ENCODE measurements at regions not wholly inside any gene's neighbourhood (a gene's known extent, or its start where the extent isn't known, plus 50 kb on each side); places are given as distances from the start of the nearest gene placed in this dataset.

DNA sequence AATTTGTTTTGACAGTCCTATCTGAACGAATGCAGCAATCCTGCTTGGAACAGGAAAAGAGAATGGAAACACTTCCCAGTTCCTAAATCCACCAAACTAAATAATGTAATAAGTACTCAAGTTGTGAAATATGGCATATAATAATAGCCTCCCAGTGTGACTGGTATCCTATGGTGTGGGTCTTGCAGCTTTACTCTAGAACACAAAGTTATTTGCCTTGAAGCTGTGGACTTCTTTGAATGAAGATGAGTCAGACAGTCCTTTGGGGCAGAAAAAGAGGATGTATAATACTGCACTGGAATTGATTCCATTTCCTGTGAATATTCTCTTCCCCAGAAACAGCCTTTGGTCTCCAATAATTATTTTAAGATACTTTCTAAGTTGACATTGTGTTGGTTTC, 887.0 kb downstream of the KCNA4 start:
- TF ChIP-seq GABPA (IDR thresholded peaks at IDR 0.05; ENCODE audit: low read depth) (no peak), REST (IDR thresholded peaks at IDR 0.05; ENCODE audit: insufficient replicate concordance, low read depth) (no peak), SPI1 (IDR thresholded peaks at IDR 0.05; ENCODE audit: borderline replicate concordance, low read depth) (no peak), POLR2AphosphoS5 (IDR thresholded peaks at IDR 0.05; ENCODE audit: low read depth) (no peak), CTCF (IDR thresholded peaks at IDR 0.05; ENCODE audit: insufficient read depth, low read length) (no peak)

DNA sequence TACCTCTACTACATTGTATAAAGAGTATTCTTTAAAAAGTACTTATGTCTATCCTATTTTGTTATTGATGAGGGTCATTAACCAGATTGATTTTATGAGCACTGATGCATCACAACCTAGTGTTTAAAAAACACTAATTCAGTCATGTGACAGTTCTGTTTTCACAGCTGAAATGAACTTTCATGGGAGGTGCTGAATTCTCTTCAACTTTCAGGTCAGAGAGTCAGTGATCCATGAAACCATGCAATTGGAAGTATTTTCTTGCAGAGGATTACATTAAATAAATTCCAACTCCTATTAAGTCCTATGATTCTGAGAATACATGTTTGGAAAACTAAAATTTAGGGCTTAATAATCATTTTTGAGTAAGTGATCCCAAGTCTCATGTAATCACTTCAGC, 889.4 kb downstream of the KCNA4 start:
- Histone ChIP-seq H3K4me3 (replicated peaks; ENCODE audit: insufficient read depth, low read length) (no peak overlapping the region), H3K27me3 (ENCODE audit: insufficient read depth, poor library complexity, severe bottlenecking) (no peaks in the 10 kb centered on the region), H3K27ac (replicated peaks) (no peak overlapping the region)
- TF ChIP-seq SPI1 (IDR thresholded peaks at IDR 0.05; ENCODE audit: borderline replicate concordance, low read depth) (no peak), GABPA (IDR thresholded peaks at IDR 0.05; ENCODE audit: low read depth) (no peak), POLR2AphosphoS5 (IDR thresholded peaks at IDR 0.05; ENCODE audit: low read depth) (no peak), CTCF (IDR thresholded peaks at IDR 0.05; ENCODE audit: insufficient read depth, low read length) (no peak), REST (IDR thresholded peaks at IDR 0.05; ENCODE audit: insufficient replicate concordance, low read depth) (no peak)
- DNase-seq (ENCODE audit: low read depth in 1 of 2, low spot score in 1 of 2) = no peak

More for the DNA sequence above, 887.0 kb downstream of the KCNA4 start:
- Histone ChIP-seq H3K27me3 (ENCODE audit: insufficient read depth, poor library complexity, severe bottlenecking) (no peaks in the 10 kb centered on the region), H3K4me3 (replicated peaks; ENCODE audit: insufficient read depth, low read length) (no peak overlapping the region), H3K27ac (replicated peaks) (no peak overlapping the region)
- DNase-seq (ENCODE audit: low read depth in 1 of 2, low spot score in 1 of 2) = no peak

DNA sequence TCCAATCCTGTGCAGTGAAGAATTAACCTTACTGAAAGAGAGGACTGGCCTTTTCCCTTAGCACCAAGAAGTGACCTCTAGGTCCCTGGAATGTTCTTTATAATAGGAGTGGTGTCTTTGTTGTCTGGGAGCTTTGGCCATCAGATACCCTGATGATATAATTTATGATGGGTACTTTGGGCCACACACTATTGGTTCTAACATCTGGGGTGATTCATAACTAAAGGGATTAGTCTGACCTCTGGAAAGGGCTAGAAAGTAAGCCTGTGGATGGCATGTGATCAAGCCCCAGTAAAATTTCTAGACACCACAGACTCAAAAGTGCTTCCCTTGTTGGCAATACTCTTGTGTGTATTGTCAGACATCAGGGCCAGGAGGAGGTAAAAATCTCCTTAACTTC, 891.2 kb downstream of the KCNA4 start:
- no peak overlapping the region for H3K4me3 ChIP-seq (replicated peaks; ENCODE audit: insufficient read depth, low read length)
- no peaks in the 10 kb centered on the region for H3K27me3 ChIP-seq (ENCODE audit: insufficient read depth, poor library complexity, severe bottlenecking)
- no peak for DNase-seq (ENCODE audit: low read depth in 1 of 2, low spot score in 1 of 2)
- no peak overlapping the region for H3K27ac ChIP-seq (replicated peaks)
- TF ChIP-seq SPI1 (IDR thresholded peaks at IDR 0.05; ENCODE audit: borderline replicate concordance, low read depth) = no peak

- TF ChIP-seq POLR2AphosphoS5 (IDR thresholded peaks at IDR 0.05; ENCODE audit: low read depth) = no peak
- no peak for TF ChIP-seq CTCF (IDR thresholded peaks at IDR 0.05; ENCODE audit: insufficient read depth, low read length)
- TF ChIP-seq SPI1 (IDR thresholded peaks at IDR 0.05; ENCODE audit: borderline replicate concordance, low read depth) = no peak
- no peak for TF ChIP-seq GABPA (IDR thresholded peaks at IDR 0.05; ENCODE audit: low read depth)
- TF ChIP-seq REST (IDR thresholded peaks at IDR 0.05; ENCODE audit: insufficient replicate concordance, low read depth) = no peak
- DNase-seq (ENCODE audit: low read depth in 1 of 2, low spot score in 1 of 2) = no peak
- H3K27ac ChIP-seq (replicated peaks) = no peak overlapping the region
- H3K27me3 ChIP-seq (ENCODE audit: insufficient read depth, poor library complexity, severe bottlenecking) = no peaks in the 10 kb centered on the region
- H3K4me3 ChIP-seq (replicated peaks; ENCODE audit: insufficient read depth, low read length) = no peak overlapping the region
These were observed 892.4 kb downstream of the KCNA4 start for GRCh38 chr11:29124470-29124869.

Data from HL-60 (cell line).